ENCODE measurements at regions not wholly inside any gene's neighbourhood (a gene's known extent, or its start where the extent isn't known, plus 50 kb on each side); places are given as distances from the start of the nearest gene placed in this dataset.

- TF ChIP-seq CTCF (IDR thresholded peaks at IDR 0.05), result no peak
- TF ChIP-seq TCF7L2 (IDR thresholded peaks at IDR 0.05; ENCODE audit: low read depth, low read length), result no peak
- TF ChIP-seq, protein P1, sequence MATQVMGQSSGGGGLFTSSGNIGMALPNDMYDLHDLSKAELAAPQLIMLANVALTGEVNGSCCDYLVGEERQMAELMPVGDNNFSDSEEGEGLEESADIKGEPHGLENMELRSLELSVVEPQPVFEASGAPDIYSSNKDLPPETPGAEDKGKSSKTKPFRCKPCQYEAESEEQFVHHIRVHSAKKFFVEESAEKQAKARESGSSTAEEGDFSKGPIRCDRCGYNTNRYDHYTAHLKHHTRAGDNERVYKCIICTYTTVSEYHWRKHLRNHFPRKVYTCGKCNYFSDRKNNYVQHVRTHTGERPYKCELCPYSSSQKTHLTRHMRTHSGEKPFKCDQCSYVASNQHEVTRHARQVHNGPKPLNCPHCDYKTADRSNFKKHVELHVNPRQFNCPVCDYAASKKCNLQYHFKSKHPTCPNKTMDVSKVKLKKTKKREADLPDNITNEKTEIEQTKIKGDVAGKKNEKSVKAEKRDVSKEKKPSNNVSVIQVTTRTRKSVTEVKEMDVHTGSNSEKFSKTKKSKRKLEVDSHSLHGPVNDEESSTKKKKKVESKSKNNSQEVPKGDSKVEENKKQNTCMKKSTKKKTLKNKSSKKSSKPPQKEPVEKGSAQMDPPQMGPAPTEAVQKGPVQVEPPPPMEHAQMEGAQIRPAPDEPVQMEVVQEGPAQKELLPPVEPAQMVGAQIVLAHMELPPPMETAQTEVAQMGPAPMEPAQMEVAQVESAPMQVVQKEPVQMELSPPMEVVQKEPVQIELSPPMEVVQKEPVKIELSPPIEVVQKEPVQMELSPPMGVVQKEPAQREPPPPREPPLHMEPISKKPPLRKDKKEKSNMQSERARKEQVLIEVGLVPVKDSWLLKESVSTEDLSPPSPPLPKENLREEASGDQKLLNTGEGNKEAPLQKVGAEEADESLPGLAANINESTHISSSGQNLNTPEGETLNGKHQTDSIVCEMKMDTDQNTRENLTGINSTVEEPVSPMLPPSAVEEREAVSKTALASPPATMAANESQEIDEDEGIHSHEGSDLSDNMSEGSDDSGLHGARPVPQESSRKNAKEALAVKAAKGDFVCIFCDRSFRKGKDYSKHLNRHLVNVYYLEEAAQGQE (IDR thresholded peaks at IDR 0.05; ENCODE audit: insufficient read depth in 1 of 2, low read depth in 2 of 2, low read length in 1 of 2), result no peak
- no peak for TF ChIP-seq POLR2AphosphoS5 (IDR thresholded peaks at IDR 0.05; ENCODE audit: low read depth, low read length)
- TF ChIP-seq SIN3A (IDR thresholded peaks at IDR 0.05; ENCODE audit: borderline replicate concordance, insufficient read depth, low read depth, low read length), result no peak
Measured at GRCh38 chr21:28091466-28091865, 901.2 kb downstream of the LTN1 start.
